H9 (cell line): ENCODE measurements at regions not wholly inside any gene's neighbourhood (a gene's known extent, or its start where the extent isn't known, plus 50 kb on each side); places are given as distances from the start of the nearest gene placed in this dataset.

Experiments used
- DNase-seq: peaks from one replicate; pipeline ENCODE4 v3.0.0-alpha.2; 2017
- H2AFZ ChIP-seq: one replicate; pipeline ENCODE4 v1.6.1; 2013; ENCODE audit warnings: mild to moderate bottlenecking, low read length, control low read depth, moderate library complexity
- H2AK5ac ChIP-seq: 2 replicates; pipeline ENCODE4 v1.6.1; 2013; ENCODE audit warnings: low read length, control low read depth, mixed read lengths; ENCODE audit not compliant: insufficient read length
- H2BK120ac ChIP-seq: one replicate; pipeline ENCODE4 v1.6.1; 2013; ENCODE audit warnings: low read depth, mild to moderate bottlenecking, low read length, control low read depth, inconsistent platforms; ENCODE audit not compliant: poor library complexity, severe bottlenecking
- H2BK12ac ChIP-seq: 2 replicates; pipeline ENCODE4 v1.6.1; 2013; ENCODE audit warnings: low read length, control low read depth, mixed read lengths, low read depth; ENCODE audit not compliant: insufficient read length
- H2BK15ac ChIP-seq: 2 replicates; pipeline ENCODE4 v1.6.1; 2013; ENCODE audit warnings: low read depth, low read length, control low read depth
- H2BK20ac ChIP-seq: one replicate; pipeline ENCODE4 v1.6.1; 2013; ENCODE audit warnings: low read depth, mild to moderate bottlenecking, low read length, control low read depth, inconsistent platforms; ENCODE audit not compliant: poor library complexity, severe bottlenecking
- H2BK5ac ChIP-seq: 2 replicates; pipeline ENCODE4 v1.6.1; 2013; ENCODE audit warnings: low read length, control low read depth, mixed read lengths; ENCODE audit not compliant: insufficient read length
- H3K14ac ChIP-seq: 2 replicates; pipeline ENCODE4 v1.6.1; 2013; ENCODE audit warnings: low read length, control low read depth; ENCODE audit not compliant: insufficient read depth
- H3K18ac ChIP-seq: 2 replicates; pipeline ENCODE4 v1.6.1; 2013; ENCODE audit warnings: low read depth, mild to moderate bottlenecking, mixed read lengths, low read length, control low read depth; ENCODE audit not compliant: insufficient read length
- H3K23ac ChIP-seq: 2 replicates; pipeline ENCODE4 v1.6.1; 2013; ENCODE audit warnings: low read length, control low read depth, mixed read lengths, low read depth; ENCODE audit not compliant: insufficient read length
- H3K23me2 ChIP-seq: 2 replicates; pipeline ENCODE4 v1.6.1; 2013; ENCODE audit warnings: low read depth, mild to moderate bottlenecking, mixed read lengths, low read length, control low read depth; ENCODE audit not compliant: insufficient read length, poor library complexity, severe bottlenecking
- H3K27ac ChIP-seq: 2 replicates; pipeline ENCODE4 v1.5.1; 2013; ENCODE audit warnings: low read length, control low read depth, mixed read lengths, low read depth; ENCODE audit not compliant: insufficient read length
- H3K27me3 ChIP-seq: 2 replicates; pipeline ENCODE4 v1.6.1; 2013; ENCODE audit warnings: low read length, control low read depth, inconsistent platforms; ENCODE audit not compliant: insufficient read depth
- H3K4ac ChIP-seq: 2 replicates; pipeline ENCODE4 v1.6.1; 2013; ENCODE audit warnings: low read depth, mild to moderate bottlenecking, control low read depth, inconsistent platforms, low read length, moderate library complexity
- H3K4me1 ChIP-seq: 2 replicates; pipeline ENCODE4 v1.6.1; 2013; ENCODE audit warnings: low read length, control low read depth, inconsistent platforms; ENCODE audit not compliant: insufficient read depth
- H3K4me2 ChIP-seq: 2 replicates; pipeline ENCODE4 v1.6.1; 2013; ENCODE audit warnings: low read length, control low read depth, mixed read lengths; ENCODE audit not compliant: insufficient read length, insufficient read depth
- H3K56ac ChIP-seq: 2 replicates; pipeline ENCODE4 v1.6.1; 2013; ENCODE audit warnings: low read depth, mild to moderate bottlenecking, mixed read lengths, low read length, control low read depth; ENCODE audit not compliant: insufficient read length
- H3K79me1 ChIP-seq: 2 replicates; pipeline ENCODE4 v1.6.1; 2013; ENCODE audit warnings: low read depth, mild to moderate bottlenecking, moderate library complexity, low read length, control low read depth, inconsistent platforms; ENCODE audit not compliant: insufficient read depth, poor library complexity, severe bottlenecking
- H3K79me2 ChIP-seq: 2 replicates; pipeline ENCODE4 v1.6.1; 2013; ENCODE audit warnings: low read length, control low read depth, inconsistent platforms; ENCODE audit not compliant: insufficient read depth
- H3K9ac ChIP-seq: 2 replicates; pipeline ENCODE4 v1.6.1; 2013; ENCODE audit warnings: low read length, control low read depth, mixed read lengths; ENCODE audit not compliant: insufficient read length; ENCODE audit errors: extremely low read depth
- H3K9me3 ChIP-seq: one replicate; pipeline ENCODE4 v1.6.1; 2013; ENCODE audit warnings: low read depth, low read length, inconsistent platforms; ENCODE audit not compliant: control insufficient read depth
- H3T11ph ChIP-seq: one replicate; pipeline ENCODE4 v1.6.1; 2013; ENCODE audit warnings: mild to moderate bottlenecking, low read length, control low read depth, inconsistent platforms
- H4K20me1 ChIP-seq: one replicate; pipeline ENCODE4 v1.6.1; 2013; ENCODE audit not compliant: control insufficient read depth, insufficient read length, insufficient read depth
- H4K5ac ChIP-seq: 2 replicates; pipeline ENCODE4 v1.6.1; 2013; ENCODE audit warnings: low read depth, mild to moderate bottlenecking, mixed read lengths, low read length, control low read depth; ENCODE audit not compliant: insufficient read length
- H4K8ac ChIP-seq: replicated peaks from 2 replicates; pipeline ENCODE4 v1.6.1; 2013; ENCODE audit warnings: low read length, control low read depth, mixed read lengths, low read depth; ENCODE audit not compliant: insufficient read length
- H4K91ac ChIP-seq: 2 replicates; pipeline ENCODE4 v1.6.1; 2013; ENCODE audit warnings: low read depth, mild to moderate bottlenecking, moderate library complexity, mixed read lengths, low read length, control low read depth; ENCODE audit not compliant: insufficient read length
- H3K27ac Mint-ChIP-seq, 3 experiments: 2 replicates in 2 of 3; 3 replicates in 1 of 3; pipeline ENCODE4 v1.8.0; 2020 to 2021; ENCODE audit warnings: mixed read lengths in 3 of 3, mild to moderate bottlenecking in 1 of 3, moderate library complexity in 1 of 3
- H3K27me3 Mint-ChIP-seq: 2 replicates; pipeline ENCODE4 v1.8.0; 2021; ENCODE audit warnings: low read depth, mild to moderate bottlenecking, moderate library complexity, mixed read lengths
- H3K36me3 Mint-ChIP-seq, 3 experiments: 2 replicates in 2 of 3; 3 replicates in 1 of 3; pipeline ENCODE4 v1.8.0; 2020 to 2021; ENCODE audit warnings: low read depth in 3 of 3, mixed read lengths in 3 of 3; ENCODE audit not compliant: insufficient read depth in 1 of 3
- H3K4me1 Mint-ChIP-seq, 2 experiments: 2 replicates each; pipeline ENCODE4 v1.8.0; 2020; ENCODE audit warnings: mixed read lengths in 2 of 2
- H3K4me3 Mint-ChIP-seq, 2 experiments: 2 replicates in 1 of 2; 3 replicates in 1 of 2; pipeline ENCODE4 v1.8.0; 2020 to 2021; ENCODE audit warnings: mild to moderate bottlenecking in 2 of 2, mixed read lengths in 2 of 2, moderate library complexity in 1 of 2
- H3K9me3 Mint-ChIP-seq, 2 experiments: 2 replicates in 1 of 2; 3 replicates in 1 of 2; pipeline ENCODE4 v1.8.0; 2020; ENCODE audit warnings: mild to moderate bottlenecking in 2 of 2, mixed read lengths in 2 of 2, moderate library complexity in 1 of 2
- WGBS: extraction: QIAGEN DNeasy Blood & Tissue Kit; methylation state at CpG from one replicate; pipeline ENCODE4 v1.1.7; 2013; ENCODE audit warnings: missing lambda C conversion rate, low lambda C conversion rate, mixed read lengths; ENCODE audit not compliant: insufficient read length; ENCODE audit errors: extremely low coverage; 5-methylcytosine and 5-hydroxymethylcytosine counted together
- TF ChIP-seq, protein P1 (sequence below): fragments of 200-600 bp; sonication (generic); conservative IDR thresholded peaks from 3 replicates; pipeline ENCODE4 v1.8.0; 2021; ENCODE audit warnings: antibody characterized with exemption, mild to moderate bottlenecking

DNA sequence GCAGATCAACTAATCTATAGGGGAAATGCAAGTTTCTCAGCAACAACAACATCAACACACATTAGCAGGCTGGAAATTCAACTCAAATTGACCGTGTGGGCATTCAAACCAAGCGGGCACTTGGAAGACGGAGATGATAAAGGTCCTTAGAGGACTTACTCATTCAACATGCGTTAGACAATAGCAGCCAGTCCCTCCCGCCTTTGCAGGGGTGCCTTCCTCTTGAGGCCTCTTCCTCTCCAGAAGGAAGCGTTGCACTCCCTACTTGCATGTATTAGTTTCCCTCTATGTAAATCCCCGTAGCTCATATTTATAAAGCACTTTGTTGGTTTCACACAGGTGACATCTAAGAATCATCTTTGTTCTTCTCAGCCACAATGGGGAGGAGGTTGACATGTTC lies 300.8 kb upstream of the STXBP5 start:
- Mint-ChIP-seq H3K36me3 (no peaks in the 10 kb centered on the region), H3K4me3 (no peak overlapping the region), H3K4me1 (peaks cover 4 to 6% of the 10 kb centered on the region in 2 experiments; a peak in 3 of 4 replicates), H3K27me3 (no peaks in the 10 kb centered on the region; the same call in 1 of the 2 replicates), H3K9me3 (no peaks in the 10 kb centered on the region), H3K27ac (no peak overlapping the region)
- no peak overlapping the region for H4K8ac ChIP-seq
- no peak overlapping the region for H2BK12ac ChIP-seq
- TF ChIP-seq, protein P1, sequence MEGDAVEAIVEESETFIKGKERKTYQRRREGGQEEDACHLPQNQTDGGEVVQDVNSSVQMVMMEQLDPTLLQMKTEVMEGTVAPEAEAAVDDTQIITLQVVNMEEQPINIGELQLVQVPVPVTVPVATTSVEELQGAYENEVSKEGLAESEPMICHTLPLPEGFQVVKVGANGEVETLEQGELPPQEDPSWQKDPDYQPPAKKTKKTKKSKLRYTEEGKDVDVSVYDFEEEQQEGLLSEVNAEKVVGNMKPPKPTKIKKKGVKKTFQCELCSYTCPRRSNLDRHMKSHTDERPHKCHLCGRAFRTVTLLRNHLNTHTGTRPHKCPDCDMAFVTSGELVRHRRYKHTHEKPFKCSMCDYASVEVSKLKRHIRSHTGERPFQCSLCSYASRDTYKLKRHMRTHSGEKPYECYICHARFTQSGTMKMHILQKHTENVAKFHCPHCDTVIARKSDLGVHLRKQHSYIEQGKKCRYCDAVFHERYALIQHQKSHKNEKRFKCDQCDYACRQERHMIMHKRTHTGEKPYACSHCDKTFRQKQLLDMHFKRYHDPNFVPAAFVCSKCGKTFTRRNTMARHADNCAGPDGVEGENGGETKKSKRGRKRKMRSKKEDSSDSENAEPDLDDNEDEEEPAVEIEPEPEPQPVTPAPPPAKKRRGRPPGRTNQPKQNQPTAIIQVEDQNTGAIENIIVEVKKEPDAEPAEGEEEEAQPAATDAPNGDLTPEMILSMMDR = no peak
- H3K4me1 ChIP-seq = no peaks in the 10 kb centered on the region
- H3K27ac ChIP-seq = no peak overlapping the region
- no peak overlapping the region for H3K56ac ChIP-seq
- no peak overlapping the region for H3K9ac ChIP-seq
- H3K23ac ChIP-seq = no peak overlapping the region
- H4K91ac ChIP-seq = no peak overlapping the region
- H3K4ac ChIP-seq = no peak overlapping the region
- no peaks in the 10 kb centered on the region for H3K27me3 ChIP-seq
- no peaks in the 10 kb centered on the region for H3K9me3 ChIP-seq
- no peak overlapping the region for H3K14ac ChIP-seq
- H2AK5ac ChIP-seq = no peak overlapping the region
- no peaks in the 10 kb centered on the region for H3K23me2 ChIP-seq
- H4K5ac ChIP-seq = no peak overlapping the region
- H2BK5ac ChIP-seq = no peak overlapping the region
- H3K79me2 ChIP-seq = no peaks in the 10 kb centered on the region
- H3K79me1 ChIP-seq = no peaks in the 10 kb centered on the region
- DNase-seq = no peak
- H4K20me1 ChIP-seq = no peaks in the 10 kb centered on the region
- H3K18ac ChIP-seq = no peak overlapping the region
- H3K4me2 ChIP-seq = no peak overlapping the region
- no peak overlapping the region for H2BK120ac ChIP-seq
- H2BK15ac ChIP-seq = no peak overlapping the region
- no peak overlapping the region for H2BK20ac ChIP-seq
- H3T11ph ChIP-seq = no peak overlapping the region
- H2AFZ ChIP-seq = no peak overlapping the region
- WGBS = no CpG with 5 or more reads among the region's 7 CpGs
